OCI-LY1 (cell line): ENCODE measurements at regions not wholly inside any gene's neighbourhood (a gene's known extent, or its start where the extent isn't known, plus 50 kb on each side); places are given as distances from the start of the nearest gene placed in this dataset.

Experiments used
- H2AFZ ChIP-seq: fragments of 200-600 bp; sonication (generic), shearing (Covaris generic); 2 replicates; pipeline ENCODE4 v1.6.0; 2014; ENCODE audit warnings: antibody characterized with exemption, mild to moderate bottlenecking, low read length
- H3F3A ChIP-seq: fragments of 200-600 bp; sonication (generic), shearing (Covaris generic); 2 replicates; pipeline ENCODE4 v1.6.0; 2014; ENCODE audit warnings: mild to moderate bottlenecking, antibody characterized with exemption, low read length, moderate library complexity; ENCODE audit not compliant: insufficient read depth
- H3K27ac ChIP-seq: fragments of 200-600 bp; sonication (generic); 2 replicates; pipeline ENCODE4 v1.5.1; 2014; ENCODE audit warnings: low read length, mixed run types, mild to moderate bottlenecking, low read depth; ENCODE audit not compliant: poor library complexity, severe bottlenecking
- H3K27me3 ChIP-seq: fragments of 200-600 bp; sonication (generic); 2 replicates; pipeline ENCODE4 v1.6.0; 2014; ENCODE audit warnings: antibody characterized with exemption, mild to moderate bottlenecking, low read length, moderate library complexity; ENCODE audit not compliant: insufficient read depth
- H3K36me3 ChIP-seq: fragments of 200-600 bp; sonication (generic); 2 replicates; pipeline ENCODE4 v1.6.1; 2014; ENCODE audit warnings: mild to moderate bottlenecking, antibody characterized with exemption, low read length, moderate library complexity, mixed read lengths; ENCODE audit not compliant: insufficient read depth
- H3K4me1 ChIP-seq: fragments of 200-600 bp; sonication (generic); 2 replicates; pipeline ENCODE4 v1.5.1; 2014; ENCODE audit warnings: mild to moderate bottlenecking, low read length, moderate library complexity; ENCODE audit not compliant: insufficient read depth, severe bottlenecking
- H3K4me2 ChIP-seq: fragments of 200-600 bp; sonication (generic), shearing (Covaris generic); 2 replicates; pipeline ENCODE4 v1.6.1; 2014; ENCODE audit warnings: low read length
- H3K4me3 ChIP-seq: fragments of 200-600 bp; sonication (generic); 2 replicates; pipeline ENCODE4 v1.5.1; 2014; ENCODE audit warnings: low read length, low read depth, mild to moderate bottlenecking, mixed read lengths; ENCODE audit not compliant: poor library complexity, severe bottlenecking
- H3K79me2 ChIP-seq: fragments of 200-600 bp; shearing (Covaris generic); 2 replicates; pipeline ENCODE4 v1.6.1; 2016; ENCODE audit warnings: mixed run types, low read length, mixed read lengths; ENCODE audit not compliant: insufficient read depth
- H3K9ac ChIP-seq: fragments of 200-600 bp; sonication (generic), shearing (Covaris generic); 2 replicates; pipeline ENCODE4 v1.6.1; 2014; ENCODE audit warnings: mild to moderate bottlenecking, low read length, mixed read lengths
- H3K9me2 ChIP-seq: fragments of 200-600 bp; sonication (generic), shearing (Covaris generic); 2 replicates; pipeline ENCODE4 v1.6.1; 2014; ENCODE audit warnings: low read depth, mild to moderate bottlenecking, low read length, mixed read lengths
- H3K9me3 ChIP-seq: fragments of 200-600 bp; shearing (Covaris generic); 2 replicates; pipeline ENCODE4 v1.6.1; 2014; ENCODE audit warnings: low read length, mixed read lengths
- H4K20me1 ChIP-seq: fragments of 200-600 bp; sonication (generic), shearing (Covaris generic); 2 replicates; pipeline ENCODE4 v1.6.0; 2016; ENCODE audit warnings: mild to moderate bottlenecking, low read length; ENCODE audit not compliant: insufficient read depth
- EZH2 ChIP-seq: fragments of 200-600 bp; sonication (generic), shearing (Covaris generic); IDR thresholded peaks from 2 replicates; pipeline ENCODE4 v1.8.0; 2017; ENCODE audit warnings: borderline replicate concordance, mixed run types, mild to moderate bottlenecking, antibody characterized with exemption, low read length, moderate library complexity, mixed read lengths
- TF ChIP-seq, protein P1 (sequence below): fragments of 200-600 bp; sonication (generic), shearing (Covaris generic); IDR thresholded peaks from 2 replicates; pipeline ENCODE4 v1.5.1; 2017; ENCODE audit warnings: mild to moderate bottlenecking, antibody characterized with exemption, low read length, moderate library complexity, mixed read lengths

DNA sequence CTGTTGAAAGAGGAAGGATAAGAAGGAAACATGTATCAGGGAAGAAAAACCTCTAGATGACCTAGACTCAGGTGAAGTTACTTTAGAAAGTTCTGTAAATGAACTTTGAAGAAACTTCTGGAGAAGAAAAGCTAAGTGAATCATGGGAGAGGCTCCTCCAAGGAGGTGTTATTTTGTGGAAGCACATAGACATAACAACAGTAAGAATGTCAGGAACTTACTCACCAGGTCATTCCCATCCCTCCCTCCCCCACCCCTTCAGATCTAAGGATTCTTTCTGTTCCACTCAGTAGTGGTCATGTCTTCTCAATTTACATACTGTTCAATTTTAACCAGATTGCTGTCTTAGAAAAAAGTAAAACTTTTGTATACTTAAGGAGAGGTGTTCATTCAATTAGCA is 310.5 kb upstream of the DDX53 start:
- Histone ChIP-seq H3K9me3 (no peaks in the 10 kb centered on the region), H3K27ac (no peak overlapping the region), H2AFZ (no peak overlapping the region), H3K79me2 (no peaks in the 10 kb centered on the region), H3K36me3 (no peaks in the 10 kb centered on the region), H3K4me1 (peaks cover 28% of the 10 kb centered on the region), H3K9me2 (no peaks in the 10 kb centered on the region), H3K9ac (no peak overlapping the region), H3K4me2 (no peak overlapping the region), H3K27me3 (no peaks in the 10 kb centered on the region), H3F3A (no peaks in the 10 kb centered on the region), H3K4me3 (no peak overlapping the region), H4K20me1 (no peaks in the 10 kb centered on the region)
- TF ChIP-seq EZH2: no peak
- TF ChIP-seq, protein P1, sequence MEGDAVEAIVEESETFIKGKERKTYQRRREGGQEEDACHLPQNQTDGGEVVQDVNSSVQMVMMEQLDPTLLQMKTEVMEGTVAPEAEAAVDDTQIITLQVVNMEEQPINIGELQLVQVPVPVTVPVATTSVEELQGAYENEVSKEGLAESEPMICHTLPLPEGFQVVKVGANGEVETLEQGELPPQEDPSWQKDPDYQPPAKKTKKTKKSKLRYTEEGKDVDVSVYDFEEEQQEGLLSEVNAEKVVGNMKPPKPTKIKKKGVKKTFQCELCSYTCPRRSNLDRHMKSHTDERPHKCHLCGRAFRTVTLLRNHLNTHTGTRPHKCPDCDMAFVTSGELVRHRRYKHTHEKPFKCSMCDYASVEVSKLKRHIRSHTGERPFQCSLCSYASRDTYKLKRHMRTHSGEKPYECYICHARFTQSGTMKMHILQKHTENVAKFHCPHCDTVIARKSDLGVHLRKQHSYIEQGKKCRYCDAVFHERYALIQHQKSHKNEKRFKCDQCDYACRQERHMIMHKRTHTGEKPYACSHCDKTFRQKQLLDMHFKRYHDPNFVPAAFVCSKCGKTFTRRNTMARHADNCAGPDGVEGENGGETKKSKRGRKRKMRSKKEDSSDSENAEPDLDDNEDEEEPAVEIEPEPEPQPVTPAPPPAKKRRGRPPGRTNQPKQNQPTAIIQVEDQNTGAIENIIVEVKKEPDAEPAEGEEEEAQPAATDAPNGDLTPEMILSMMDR: no peak

DNA sequence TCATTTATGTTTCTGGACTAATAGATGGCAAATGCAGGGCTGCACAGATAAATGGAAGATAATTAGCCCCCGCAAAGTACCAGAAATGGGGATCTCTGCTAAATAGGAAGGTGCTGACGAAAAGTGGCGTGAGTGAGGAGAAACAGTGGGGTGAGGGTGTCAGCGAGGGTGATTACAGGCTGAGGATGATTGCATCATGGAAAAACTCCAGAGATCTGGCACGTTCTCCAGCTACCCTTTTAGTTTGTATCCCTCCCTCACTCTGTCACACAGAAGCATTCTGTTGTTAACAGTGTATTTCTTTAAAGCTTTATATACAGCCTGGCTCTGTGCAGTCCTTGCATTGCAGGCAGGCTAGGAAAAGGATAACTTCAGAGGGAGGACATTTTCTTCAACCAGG is 309.6 kb upstream of the DDX53 start:
- Histone ChIP-seq H3F3A (no peaks in the 10 kb centered on the region), H2AFZ (no peak overlapping the region), H4K20me1 (no peaks in the 10 kb centered on the region), H3K79me2 (no peaks in the 10 kb centered on the region), H3K9me2 (no peaks in the 10 kb centered on the region), H3K4me2 (no peak overlapping the region), H3K4me1 (peaks cover 20% of the 10 kb centered on the region), H3K27me3 (no peaks in the 10 kb centered on the region), H3K27ac (no peak overlapping the region), H3K4me3 (no peak overlapping the region), H3K9ac (no peak overlapping the region), H3K36me3 (no peaks in the 10 kb centered on the region), H3K9me3 (no peaks in the 10 kb centered on the region)
- no peak for TF ChIP-seq EZH2
- TF ChIP-seq, protein P1: no peak

DNA sequence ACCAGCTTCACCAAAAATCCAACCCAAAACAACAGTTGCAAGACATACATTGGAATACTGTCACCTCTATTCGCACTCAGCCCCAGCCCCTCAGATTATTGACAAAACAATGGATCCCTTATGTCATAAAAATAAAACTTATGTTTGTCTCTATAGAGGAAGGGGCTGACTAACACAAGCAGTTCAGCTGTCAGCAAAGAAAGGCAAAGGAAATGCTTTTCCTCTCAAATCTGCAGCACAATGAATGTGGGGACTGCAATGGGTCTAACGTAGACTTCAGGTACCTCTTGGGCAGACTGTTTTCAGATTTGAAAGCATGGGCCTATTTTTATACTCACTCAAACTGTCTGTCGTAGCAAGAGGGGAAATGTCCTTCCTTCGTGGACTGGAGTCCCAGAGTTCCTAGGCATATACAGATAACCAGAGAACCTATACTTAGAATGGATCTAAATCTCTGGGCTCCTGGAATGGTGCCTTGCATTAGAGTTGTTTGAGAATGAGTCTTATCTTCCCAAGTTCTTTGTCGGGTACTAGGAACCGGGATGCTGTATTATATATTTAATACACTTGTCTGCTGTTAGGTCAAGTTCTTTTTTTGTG is 307.7 kb upstream of the DDX53 start:
- Histone ChIP-seq H3K27me3 (no peaks in the 10 kb centered on the region), H3K9me3 (no peaks in the 10 kb centered on the region), H4K20me1 (no peaks in the 10 kb centered on the region), H3K9ac (no peak overlapping the region), H3K9me2 (no peaks in the 10 kb centered on the region), H3K4me2 (no peak overlapping the region), H3K4me3 (no peak overlapping the region), H3K36me3 (no peaks in the 10 kb centered on the region), H3K4me1 (peaks cover under 1% of the 10 kb centered on the region), H3K27ac (no peak overlapping the region), H3K79me2 (no peaks in the 10 kb centered on the region), H2AFZ (no peak overlapping the region), H3F3A (no peaks in the 10 kb centered on the region)
- TF ChIP-seq EZH2: no peak
- TF ChIP-seq, protein P1: no peak
